ENCODE measurements at regions not wholly inside any gene's neighbourhood (a gene's known extent, or its start where the extent isn't known, plus 50 kb on each side); places are given as distances from the start of the nearest gene placed in this dataset.

GRCh38 chr4:31068257-31069075 lies 348.3 kb downstream of the PCDH7 start:
- no peak for TF ChIP-seq CTCF (IDR thresholded peaks at IDR 0.05; ENCODE audit: low read depth, low read length, missing control alignments)

GRCh38 chr4:31069151-31069550 lies 349.0 kb downstream of the PCDH7 start:
- DNase-seq (ENCODE audit: extremely low read depth, low read depth): no peak
- TF ChIP-seq CTCF (IDR thresholded peaks at IDR 0.05; ENCODE audit: low read depth, low read length, missing control alignments): no peak
- H3K4me3 ChIP-seq (replicated peaks; ENCODE audit: low read depth, low read length): no peak overlapping the region

More at GRCh38 chr4:31068257-31069075, 348.3 kb downstream of the PCDH7 start:
- DNase-seq (ENCODE audit: extremely low read depth, low read depth): no peak
- H3K4me3 ChIP-seq (replicated peaks; ENCODE audit: low read depth, low read length): no peak overlapping the region

- no peak for DNase-seq (ENCODE audit: extremely low read depth, low read depth)
- no peak for TF ChIP-seq CTCF (IDR thresholded peaks at IDR 0.05; ENCODE audit: low read depth, low read length, missing control alignments)
- no peak overlapping the region for H3K4me3 ChIP-seq (replicated peaks; ENCODE audit: low read depth, low read length)
These were observed 351.6 kb downstream of the PCDH7 start for GRCh38 chr4:31071508-31072486.

GRCh38 chr4:31075969-31076368 lies 355.8 kb downstream of the PCDH7 start:
- DNase-seq (ENCODE audit: extremely low read depth, low read depth): no peak
- no peak for TF ChIP-seq CTCF (IDR thresholded peaks at IDR 0.05; ENCODE audit: low read depth, low read length, missing control alignments)
- H3K4me3 ChIP-seq (replicated peaks; ENCODE audit: low read depth, low read length): no peak overlapping the region

GRCh38 chr4:31078661-31079060 lies 358.5 kb downstream of the PCDH7 start:
- no peak overlapping the region for H3K4me3 ChIP-seq (replicated peaks; ENCODE audit: low read depth, low read length)
- no peak for TF ChIP-seq CTCF (IDR thresholded peaks at IDR 0.05; ENCODE audit: low read depth, low read length, missing control alignments)

GRCh38 chr4:31080887-31081286 lies 360.7 kb downstream of the PCDH7 start:
- no peak for DNase-seq (ENCODE audit: extremely low read depth, low read depth)
- no peak overlapping the region for H3K4me3 ChIP-seq (replicated peaks; ENCODE audit: low read depth, low read length)
- TF ChIP-seq CTCF (IDR thresholded peaks at IDR 0.05; ENCODE audit: low read depth, low read length, missing control alignments): no peak

More at GRCh38 chr4:31078661-31079060, 358.5 kb downstream of the PCDH7 start:
- no peak for DNase-seq (ENCODE audit: extremely low read depth, low read depth)

Measured in HFF-Myc (cell line).